Spleen (tissue), 11 donors: ENCODE measurements at regions not wholly inside any gene's neighbourhood (a gene's known extent, or its start where the extent isn't known, plus 50 kb on each side); places are given as distances from the start of the nearest gene placed in this dataset.
A peak's percentile ranks its signal among the peaks of the same experiment; 100 is the strongest.

Experiments
- DNase-seq: peaks from one replicate; pipeline ENCODE4 v3.0.0-alpha.2; 2020
- H3K27ac ChIP-seq, 8 donors: fragments of 200-600 bp; sonication (generic) in 7 of 8; 1 replicate in 4 of 8; 2 replicates in 4 of 8; pipeline versions ENCODE4 v1.5.0 to v1.8.0; 2016 to 2021; ENCODE audit warnings: inconsistent platforms in 4 of 8, mild to moderate bottlenecking in 4 of 8, moderate library complexity in 1 of 8
- H3K27me3 ChIP-seq, 7 donors: fragments of 200-600 bp; sonication (generic) in 6 of 7; replicated peaks in 1 of 7; 1 replicate in 4 of 7; 2 replicates in 3 of 7; pipeline versions ENCODE4 v1.5.0 to v1.8.0; 2016 to 2021; ENCODE audit warnings: inconsistent platforms in 3 of 7, mild to moderate bottlenecking in 1 of 7
- H3K36me3 ChIP-seq, 6 donors: fragments of 200-600 bp; sonication (generic) in 5 of 6; 1 replicate in 4 of 6; 2 replicates in 2 of 6; pipeline versions ENCODE4 v1.5.0 to v1.8.0; 2016 to 2021; ENCODE audit warnings: inconsistent platforms in 2 of 6
- H3K4me1 ChIP-seq, 6 donors: fragments of 200-600 bp; sonication (generic) in 5 of 6; 1 replicate in 3 of 6; 2 replicates in 3 of 6; pipeline versions ENCODE4 v1.5.0 to v1.8.0; 2016 to 2021; ENCODE audit warnings: inconsistent platforms in 3 of 6
- H3K4me3 ChIP-seq, 8 donors: fragments of 200-600 bp; sonication (generic) in 7 of 8; 1 replicate in 4 of 8; 2 replicates in 4 of 8; pipeline versions ENCODE4 v1.5.0 to v1.8.0; 2016 to 2021; ENCODE audit warnings: inconsistent platforms in 4 of 8, mild to moderate bottlenecking in 4 of 8, moderate library complexity in 2 of 8
- H3K9me3 ChIP-seq, 8 donors: fragments of 200-600 bp; sonication (generic) in 7 of 8; 1 replicate in 4 of 8; 2 replicates in 4 of 8; pipeline versions ENCODE4 v1.5.0 to v1.8.0; 2016 to 2021; ENCODE audit warnings: inconsistent platforms in 4 of 8
- POLR2A ChIP-seq, 3 donors: fragments of 450-650 bp; IDR thresholded peaks; one replicate each; pipeline ENCODE4 v1.5.1; 2017; ENCODE audit warnings: antibody characterized with exemption in 3 of 3, mild to moderate bottlenecking in 1 of 3
- POLR2AphosphoS5 ChIP-seq, 3 donors: sonication (generic); formaldehyde crosslinking; IDR thresholded peaks; one replicate each; pipeline ENCODE4 v1.5.1; 2017; ENCODE audit warnings: antibody characterized with exemption in 3 of 3
- WGBS, 5 donors: extraction: QIAGEN DNeasy Blood & Tissue Kit in 3 of 5; methylation state at CpG; one replicate each; pipeline versions ENCODE4 v1.1.5 to v1.1.7; 2013 to 2018; 5-methylcytosine and 5-hydroxymethylcytosine counted together
- intact Hi-C: fragments of 100-400 bp; cut with DNase I; formaldehyde crosslinking; loops from one replicate; pipeline ENCODE4 v1.15.0; 2023; ENCODE audit warnings: low total_unique reads
- TF ChIP-seq, protein P1 (sequence below), 11 experiments: fragments of 200-600 bp in 7 of 11; fragments of 450-650 bp in 4 of 11; sonication (generic) in 4 of 11; IDR thresholded peaks in 8 of 11; conservative IDR thresholded peaks in 3 of 11; 1 replicate in 7 of 11; 2 replicates in 4 of 11; pipeline versions ENCODE4 v1.4.0 to v1.8.0; 2016 to 2021; ENCODE audit warnings: antibody characterized with exemption in 11 of 11, inconsistent platforms in 4 of 11, mild to moderate bottlenecking in 1 of 11
- donor health status: healthy with polysubstance abuse.
- donor health status: DM: no; HTN: no; CAD: no; lungs with moderate emphysema.
- donor health status: DM: no; HTN: no; CAD: no.
- donor health status: Bipolar disorder and iron deficiency.
- donor health status: healthy.
- donor health status: DM: no; HTN: no; CAD: no.
- donor health status: DM: yes; HTN: yes; CAD: no.

DNA sequence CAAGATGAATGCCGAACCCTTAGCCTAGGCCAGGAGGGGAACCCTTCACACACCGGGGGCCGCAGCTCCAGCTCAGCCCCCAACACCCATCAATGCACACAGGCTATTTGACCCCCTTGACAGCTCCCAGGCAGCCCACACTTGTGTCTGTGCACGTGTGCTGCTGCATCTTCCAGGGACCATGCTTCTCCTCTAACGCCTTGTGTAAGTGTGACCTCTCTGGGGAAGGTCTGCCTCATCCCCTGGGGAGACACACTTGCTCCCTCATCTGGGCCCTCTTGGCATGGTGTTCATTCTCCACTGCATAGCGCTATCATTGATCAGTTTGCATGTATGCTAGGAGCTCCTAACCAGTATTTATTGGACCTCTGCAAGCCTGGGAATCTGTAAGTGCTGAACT lies 120.0 kb upstream of the FHL2 start:
- no peak for DNase-seq
- H3K36me3 ChIP-seq, result no peaks in the 10 kb centered on the region
- no peaks in the 10 kb centered on the region for H3K9me3 ChIP-seq
- H3K27me3 ChIP-seq, result peaks cover 0 to 10% (median 0%) of the 10 kb centered on the region in 7 donors
- TF ChIP-seq, protein P1, sequence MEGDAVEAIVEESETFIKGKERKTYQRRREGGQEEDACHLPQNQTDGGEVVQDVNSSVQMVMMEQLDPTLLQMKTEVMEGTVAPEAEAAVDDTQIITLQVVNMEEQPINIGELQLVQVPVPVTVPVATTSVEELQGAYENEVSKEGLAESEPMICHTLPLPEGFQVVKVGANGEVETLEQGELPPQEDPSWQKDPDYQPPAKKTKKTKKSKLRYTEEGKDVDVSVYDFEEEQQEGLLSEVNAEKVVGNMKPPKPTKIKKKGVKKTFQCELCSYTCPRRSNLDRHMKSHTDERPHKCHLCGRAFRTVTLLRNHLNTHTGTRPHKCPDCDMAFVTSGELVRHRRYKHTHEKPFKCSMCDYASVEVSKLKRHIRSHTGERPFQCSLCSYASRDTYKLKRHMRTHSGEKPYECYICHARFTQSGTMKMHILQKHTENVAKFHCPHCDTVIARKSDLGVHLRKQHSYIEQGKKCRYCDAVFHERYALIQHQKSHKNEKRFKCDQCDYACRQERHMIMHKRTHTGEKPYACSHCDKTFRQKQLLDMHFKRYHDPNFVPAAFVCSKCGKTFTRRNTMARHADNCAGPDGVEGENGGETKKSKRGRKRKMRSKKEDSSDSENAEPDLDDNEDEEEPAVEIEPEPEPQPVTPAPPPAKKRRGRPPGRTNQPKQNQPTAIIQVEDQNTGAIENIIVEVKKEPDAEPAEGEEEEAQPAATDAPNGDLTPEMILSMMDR (IDR thresholded peaks at IDR 0.05 in 8 of 11, conservative IDR thresholded peaks at IDR 0.05 in 3 of 11), result no peak
- TF ChIP-seq POLR2AphosphoS5 (IDR thresholded peaks at IDR 0.05) (no peak), POLR2A (IDR thresholded peaks at IDR 0.05) (no peak)
- H3K27ac ChIP-seq, result no peak overlapping the region
- peaks cover 0 to 7% (median 0%) of the 10 kb centered on the region in 6 donors for H3K4me1 ChIP-seq
- H3K4me3 ChIP-seq, result no peak overlapping the region
- 82 to 93% (median 85%) methylated on average over 6 of the region's 6 CpGs for whole genome bisulfite sequencing, 5 donors
- intact Hi-C loops, result no loop called here

DNA sequence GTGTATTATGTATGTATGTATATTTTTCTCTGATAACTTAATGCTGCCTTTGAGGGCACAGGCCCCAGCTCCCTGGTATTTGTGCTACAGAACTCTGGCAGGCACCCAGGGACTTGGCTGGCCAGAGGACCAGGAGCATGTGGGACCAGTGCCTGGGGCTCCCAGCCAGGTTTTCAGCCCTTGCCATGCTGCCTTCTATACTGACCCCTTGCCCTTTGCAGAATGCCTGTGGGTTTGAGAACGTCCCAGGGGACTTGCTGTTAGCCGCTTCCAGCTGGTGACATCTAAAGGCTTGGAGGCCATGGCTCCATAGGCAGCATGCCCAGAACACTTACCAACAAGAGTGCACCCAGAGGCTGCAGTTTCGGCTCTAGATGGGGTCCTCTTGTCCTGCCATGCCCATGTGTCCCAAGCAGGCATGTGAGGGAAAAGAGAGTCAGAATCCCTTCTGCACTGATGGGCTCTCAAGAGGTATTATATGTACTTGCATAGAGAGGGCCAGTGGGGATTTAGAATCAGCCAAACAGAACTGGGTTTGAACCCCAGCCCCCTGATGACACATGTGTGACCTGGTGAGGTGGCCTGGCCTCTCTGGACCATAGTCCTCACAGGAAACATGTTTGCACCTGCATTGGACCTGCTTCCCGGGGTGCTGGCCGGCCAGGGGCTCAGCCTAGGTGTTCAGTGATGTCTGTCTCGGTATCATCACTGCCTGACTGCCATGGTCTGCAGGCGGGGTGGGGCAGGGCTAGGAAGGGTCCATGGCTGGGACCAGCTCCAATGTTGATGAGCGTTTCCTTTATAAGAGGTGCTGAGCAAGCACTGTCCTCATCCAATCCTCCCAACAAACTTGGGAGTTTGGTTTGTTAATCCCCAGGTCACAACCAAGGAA lies 119.2 kb upstream of the FHL2 start:
- TF ChIP-seq, protein P1 (IDR thresholded peaks at IDR 0.05 in 8 of 11, conservative IDR thresholded peaks at IDR 0.05 in 3 of 11), result no peak
- peak in 1 of 3 donors; percentile 9 for TF ChIP-seq POLR2AphosphoS5 (IDR thresholded peaks at IDR 0.05)
- H3K4me3 ChIP-seq, result no peak overlapping the region
- intact Hi-C loops, result no loop called here
- no peak overlapping the region for H3K27ac ChIP-seq
- no peaks in the 10 kb centered on the region for H3K36me3 ChIP-seq
- peaks cover 0 to 10% (median 0%) of the 10 kb centered on the region in 7 donors for H3K27me3 ChIP-seq
- H3K9me3 ChIP-seq, result no peaks in the 10 kb centered on the region
- DNase-seq, result no peak
- WGBS, 5 donors, result 71 to 89% (median 82%) methylated on average over 8 of the region's 8 CpGs
- peaks cover 0 to 7% (median 0%) of the 10 kb centered on the region in 6 donors for H3K4me1 ChIP-seq

DNA sequence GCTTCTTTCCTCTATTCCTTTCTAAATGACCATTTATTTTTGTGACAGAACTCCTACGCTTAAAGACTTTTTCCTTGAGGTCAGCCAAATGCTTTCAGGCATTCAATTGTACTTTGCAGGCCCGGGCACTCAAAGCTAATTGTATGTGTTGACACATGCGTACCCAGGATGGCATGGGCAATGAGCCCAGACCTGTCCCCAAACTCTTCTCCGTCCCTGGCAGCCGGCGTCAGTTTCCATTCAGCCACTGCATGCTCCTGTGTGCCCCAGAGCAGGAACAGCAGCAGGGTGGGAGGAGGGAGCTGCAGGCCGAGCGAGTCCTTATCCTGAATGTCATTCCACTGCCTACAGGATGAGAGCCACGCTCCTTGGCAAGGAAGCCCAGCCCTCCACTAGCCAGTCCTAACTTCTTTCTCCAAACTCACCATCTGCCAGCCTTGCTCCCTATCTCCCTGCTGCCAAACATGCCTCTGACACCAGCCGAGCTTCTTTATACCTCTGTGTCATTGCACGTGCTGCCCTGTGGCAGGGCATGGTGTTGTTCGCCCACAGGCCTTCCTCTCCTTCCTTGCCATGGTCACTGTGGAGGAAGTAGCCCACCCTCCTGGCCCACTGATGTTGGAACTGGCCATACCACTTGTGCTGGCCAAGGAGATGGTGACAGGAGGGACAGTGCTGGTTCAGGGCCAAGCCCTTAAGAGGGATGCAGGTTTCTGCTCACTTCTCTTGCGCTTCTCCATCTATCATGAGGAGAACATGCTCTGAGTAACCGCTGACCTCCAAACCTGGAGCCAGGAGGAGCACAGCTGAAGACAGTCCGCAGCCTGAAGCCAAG lies 116.9 kb upstream of the FHL2 start:
- no peak overlapping the region for H3K27ac ChIP-seq
- DNase-seq, result no peak
- no peaks in the 10 kb centered on the region for H3K36me3 ChIP-seq
- no peak overlapping the region for H3K4me3 ChIP-seq
- 76 to 87% (median 78%) methylated on average over 15 of the region's 15 CpGs for WGBS, 5 donors
- peaks cover 0 to 8% (median 0%) of the 10 kb centered on the region in 7 donors for H3K27me3 ChIP-seq
- no peaks in the 10 kb centered on the region for H3K9me3 ChIP-seq
- intact Hi-C loops, result no loop called here
- TF ChIP-seq POLR2A (IDR thresholded peaks at IDR 0.05) (no peak), POLR2AphosphoS5 (IDR thresholded peaks at IDR 0.05) (peak in 1 of 3 donors; percentile 13)
- peaks cover 0 to 7% (median 0%) of the 10 kb centered on the region in 6 donors for H3K4me1 ChIP-seq

DNA sequence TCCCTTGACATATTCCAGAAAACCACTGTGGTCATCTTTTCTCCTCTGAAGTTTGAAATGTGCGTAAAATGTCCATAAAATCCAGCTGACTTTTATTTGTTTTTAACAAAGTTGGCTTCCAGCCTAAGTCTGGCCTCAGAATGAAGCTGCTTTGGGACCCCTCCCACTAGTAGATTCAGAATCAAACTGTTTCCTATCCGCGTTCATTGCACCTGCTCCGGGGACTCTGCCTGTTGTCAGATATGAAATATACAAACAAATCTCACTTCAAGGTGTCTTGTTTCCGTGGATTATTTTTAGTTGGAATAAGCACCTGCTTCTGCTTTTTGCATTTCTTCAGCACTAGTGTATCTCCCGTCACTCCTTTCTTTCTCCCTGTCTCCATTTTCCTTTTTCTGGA lies 115.7 kb upstream of the FHL2 start:
- intact Hi-C loops, result no loop called here
- TF ChIP-seq, protein P1 (IDR thresholded peaks at IDR 0.05 in 8 of 11, conservative IDR thresholded peaks at IDR 0.05 in 3 of 11), result no peak
- TF ChIP-seq POLR2AphosphoS5 (IDR thresholded peaks at IDR 0.05), result no peak
- no peak for TF ChIP-seq POLR2A (IDR thresholded peaks at IDR 0.05)
- Histone ChIP-seq H3K27me3 (peaks cover 0 to 8% (median 0%) of the 10 kb centered on the region in 7 donors), H3K9me3 (no peaks in the 10 kb centered on the region), H3K27ac (no peak overlapping the region), H3K4me3 (no peak overlapping the region), H3K36me3 (no peaks in the 10 kb centered on the region), H3K4me1 (peaks cover 0 to 7% (median 0%) of the 10 kb centered on the region in 6 donors)
- no peak for DNase-seq
- 77 to 92% (median 85%) methylated on average over 6 of the region's 6 CpGs for WGBS, 5 donors
